NCI-H524 (cell line): ENCODE measurements at regions not wholly inside any gene's neighbourhood (a gene's known extent, or its start where the extent isn't known, plus 50 kb on each side); places are given as distances from the start of the nearest gene placed in this dataset.
"Not testable (repeated sequence)": the region's sequence is repeated elsewhere in the genome, so short reads cannot be mapped to it uniquely, and the experiment has no call there.

ENCODE experiments used
- DNase-seq, 2 experiments: peaks; one replicate each; lab custom pipeline; 2025; lab: John Stamatoyannopoulos, UW

- no peak for DNase-seq
Measured at GRCh38 chr10:9913876-9914514, 1103.7 kb upstream of the CELF2 start.

DNA sequence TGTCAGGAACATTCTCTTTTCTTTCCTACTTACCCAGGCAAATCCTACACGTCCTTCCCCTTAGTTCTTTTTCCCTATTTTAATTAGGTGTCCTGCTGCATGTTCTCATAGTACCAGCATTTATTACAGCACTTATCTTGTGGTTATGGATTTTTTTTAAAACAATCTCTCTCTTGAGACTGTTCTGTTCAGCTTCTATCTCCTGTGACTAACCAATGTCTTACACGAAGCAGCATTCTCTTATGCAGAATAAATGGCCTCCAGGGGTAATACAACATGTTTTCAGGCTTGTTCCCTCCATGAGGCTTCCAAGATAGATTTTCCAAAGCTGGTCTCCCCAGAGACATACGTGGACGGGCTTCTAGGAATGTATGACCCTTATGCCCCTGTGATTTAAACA lies 1096.1 kb upstream of the CELF2 start:
- no peak for DNase-seq

- DNase-seq = no peak
Measured at GRCh38 chr10:9922126-9922870, 1095.4 kb upstream of the CELF2 start.

DNA sequence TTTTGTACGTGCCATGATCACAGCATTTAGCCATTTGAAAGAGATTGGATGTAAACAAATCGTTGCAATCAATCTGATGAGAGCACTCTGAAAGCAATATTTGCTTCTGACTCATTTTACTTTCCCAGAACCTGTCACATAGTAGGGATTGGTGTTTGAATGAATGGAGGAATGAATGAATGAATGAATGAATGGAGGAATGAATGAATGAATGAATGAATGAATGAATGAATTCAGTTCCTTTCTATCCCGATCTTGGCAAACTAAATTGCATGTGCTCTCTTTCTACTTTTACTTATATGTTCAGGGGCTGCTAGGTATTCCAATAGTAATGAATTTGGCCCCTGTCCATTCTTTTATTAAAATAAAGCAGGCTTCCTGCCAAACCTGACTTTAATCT lies 1091.7 kb upstream of the CELF2 start:
- DNase-seq = no peak

DNA sequence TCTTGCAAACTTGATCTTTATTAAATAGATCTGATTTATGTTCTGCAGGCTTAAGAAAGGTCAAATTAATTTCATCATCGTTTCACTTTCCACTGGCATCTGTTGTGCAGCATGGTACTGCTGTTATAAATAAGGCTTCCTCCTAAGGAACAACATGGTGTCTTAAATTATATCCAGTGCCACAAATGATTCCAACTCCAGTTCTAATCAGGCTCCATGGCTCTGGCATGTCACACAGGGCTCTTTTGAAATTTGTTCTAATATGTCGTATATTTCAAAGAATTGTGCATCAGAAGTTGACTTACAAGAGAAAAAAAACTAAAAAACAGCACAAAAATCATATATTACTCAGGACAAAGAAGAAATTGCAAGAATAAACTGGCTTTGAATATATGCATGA lies 1090.8 kb upstream of the CELF2 start:
- DNase-seq = no peak

DNA sequence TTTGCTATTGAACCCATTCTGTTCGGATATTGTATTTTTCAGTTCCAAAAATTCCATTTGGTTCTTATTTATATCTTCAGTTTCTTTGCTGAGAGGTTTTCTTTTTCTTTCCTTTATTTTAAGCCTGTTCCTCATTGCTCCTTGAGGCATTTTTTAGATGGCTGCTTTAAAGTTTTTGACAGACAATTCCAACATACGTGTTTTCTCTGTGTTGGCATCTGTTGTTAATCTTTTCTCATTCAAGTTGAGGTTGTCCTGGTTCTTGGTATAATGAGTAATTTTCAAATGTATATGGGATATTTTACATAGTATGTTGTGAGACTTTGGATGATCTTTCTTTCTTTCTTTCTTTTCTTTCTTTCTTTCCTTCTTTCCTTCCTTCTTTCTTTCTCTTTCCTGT lies 1078.0 kb upstream of the CELF2 start:
- DNase-seq = no peak

DNA sequence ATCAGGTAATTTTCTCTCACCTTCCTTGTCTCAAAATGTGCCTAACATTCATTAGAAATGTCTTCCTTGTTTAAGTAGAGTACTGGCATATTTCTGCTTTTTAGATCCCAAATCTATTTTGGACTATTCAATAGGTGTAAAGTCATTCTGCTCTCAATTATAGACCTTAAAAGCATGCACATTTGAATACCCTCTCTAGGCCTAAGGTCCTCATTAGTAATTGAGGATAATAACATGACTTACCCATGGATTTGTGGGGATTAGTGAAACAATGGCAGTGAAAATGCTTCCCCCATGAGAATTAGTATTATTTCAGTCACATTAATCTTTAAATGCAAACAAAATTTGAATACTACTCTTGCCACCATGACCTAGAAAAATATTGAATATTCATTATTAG lies 1073.0 kb upstream of the CELF2 start:
- no peak for DNase-seq

DNA sequence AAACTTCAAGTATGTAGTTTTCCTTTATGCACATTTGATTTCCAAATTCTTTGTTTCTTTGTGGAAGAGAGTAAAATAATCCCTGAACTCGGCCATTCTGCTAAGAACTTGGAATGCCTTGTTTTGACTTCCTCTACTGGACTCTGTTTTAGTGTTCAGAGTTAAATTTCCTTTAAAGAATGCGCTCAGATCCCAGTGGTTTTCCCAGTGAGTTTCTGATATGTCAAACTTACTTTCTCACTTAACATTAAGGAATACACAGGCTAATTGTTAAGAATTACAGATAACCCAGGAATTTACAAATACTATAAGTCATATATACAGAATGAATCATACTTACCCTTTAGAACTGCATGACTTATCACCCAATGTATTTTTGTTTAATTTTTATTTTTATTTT lies 1067.6 kb upstream of the CELF2 start:
- no peak for DNase-seq

DNA sequence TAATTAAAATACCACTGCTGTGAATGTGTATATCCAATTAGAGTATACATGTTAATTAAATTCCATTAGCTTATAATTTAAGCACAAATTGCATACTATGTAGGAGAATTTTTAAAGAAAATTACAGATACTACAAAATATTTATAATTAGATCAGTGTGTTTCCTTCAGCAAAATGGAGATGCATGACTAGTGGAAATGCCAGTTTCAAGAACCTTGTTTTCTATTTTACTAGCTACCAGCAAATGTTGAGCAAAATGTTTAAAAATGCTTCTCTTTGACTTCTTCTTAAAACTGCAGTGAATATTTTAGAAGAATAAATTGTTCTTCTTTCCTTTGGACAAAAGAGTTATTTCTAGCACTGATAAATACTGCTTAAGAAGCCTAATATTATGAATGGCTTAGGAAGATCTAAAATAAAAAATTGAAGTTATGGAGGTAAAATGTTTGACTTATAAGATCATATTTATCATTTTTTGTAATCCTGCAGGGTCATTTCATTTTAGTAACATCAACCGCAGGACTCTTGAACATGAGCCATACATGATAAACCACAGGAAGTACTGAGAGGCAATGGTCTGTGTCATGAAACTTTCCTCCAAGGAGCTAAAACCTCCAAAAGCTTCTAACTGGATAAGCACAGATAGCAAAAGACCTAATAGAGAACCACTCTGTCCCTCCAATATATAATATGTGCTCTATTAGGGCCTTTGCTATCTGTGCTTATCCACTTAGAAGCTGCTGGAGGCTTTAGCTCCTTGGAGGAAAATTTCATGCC lies 1066.0 kb upstream of the CELF2 start:
- DNase-seq = no peak

DNA sequence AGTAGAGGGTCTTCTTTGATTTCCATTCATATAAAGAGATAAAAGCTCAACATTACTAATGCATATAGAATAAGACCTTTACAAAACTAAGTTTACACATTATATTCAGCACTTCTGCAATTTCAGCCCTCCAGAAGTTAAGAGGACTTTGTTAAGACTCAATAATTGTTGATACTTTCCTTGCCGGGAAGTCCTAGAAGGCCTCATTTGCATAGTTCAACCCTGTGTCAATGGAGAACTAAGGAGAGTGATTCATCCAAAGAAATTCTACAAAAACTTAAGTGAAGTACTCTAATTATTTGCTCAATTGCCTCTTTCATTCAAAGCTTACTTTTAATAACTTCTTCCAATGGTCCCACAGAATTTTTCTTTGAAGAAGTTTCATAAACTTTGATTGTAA lies 1060.3 kb upstream of the CELF2 start:
- no peak for DNase-seq

DNA sequence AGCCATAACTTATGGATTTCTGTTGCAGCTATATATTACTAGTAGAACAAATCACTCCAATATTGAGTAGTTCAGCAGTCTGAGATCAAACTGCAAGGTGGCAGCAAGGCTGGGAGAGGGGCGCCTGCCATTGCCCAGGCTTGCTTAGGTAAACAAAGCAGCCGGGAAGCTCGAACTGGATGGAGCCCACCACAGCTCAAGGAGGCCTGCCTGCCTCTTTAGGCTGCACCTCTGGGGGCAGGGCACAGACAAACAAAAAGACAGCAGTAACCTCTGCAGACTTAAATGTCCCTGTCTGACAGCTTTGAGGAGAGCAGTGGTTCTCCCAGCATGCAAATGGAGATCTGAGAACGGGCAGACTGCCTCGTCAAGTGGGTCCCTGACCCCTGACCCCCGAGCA lies 1059.8 kb upstream of the CELF2 start:
- not testable (repeated sequence) for DNase-seq

DNA sequence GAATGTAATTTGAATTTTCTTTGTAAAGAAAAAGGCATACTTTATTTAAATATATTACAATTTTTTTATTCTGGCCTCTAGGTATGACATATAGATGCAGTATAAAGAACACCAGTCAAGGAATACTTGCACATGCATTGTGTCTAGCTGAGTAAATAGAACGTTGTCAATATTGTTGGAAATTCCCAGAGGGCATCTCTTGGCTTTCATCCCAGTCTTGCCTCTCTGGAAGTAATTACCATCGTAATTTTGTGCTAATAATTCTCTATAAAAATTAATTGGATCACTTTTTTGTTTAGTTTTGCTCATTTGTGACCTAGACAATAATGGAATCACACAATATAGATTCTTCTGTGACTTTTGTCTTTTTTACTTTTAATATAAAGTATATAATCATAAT lies 1052.3 kb upstream of the CELF2 start:
- DNase-seq = no peak

- no peak for DNase-seq
Measured at GRCh38 chr10:9986786-9987185, 1030.9 kb upstream of the CELF2 start.

- no peak for DNase-seq
Measured at GRCh38 chr10:9987197-9987596, 1030.5 kb upstream of the CELF2 start.

DNA sequence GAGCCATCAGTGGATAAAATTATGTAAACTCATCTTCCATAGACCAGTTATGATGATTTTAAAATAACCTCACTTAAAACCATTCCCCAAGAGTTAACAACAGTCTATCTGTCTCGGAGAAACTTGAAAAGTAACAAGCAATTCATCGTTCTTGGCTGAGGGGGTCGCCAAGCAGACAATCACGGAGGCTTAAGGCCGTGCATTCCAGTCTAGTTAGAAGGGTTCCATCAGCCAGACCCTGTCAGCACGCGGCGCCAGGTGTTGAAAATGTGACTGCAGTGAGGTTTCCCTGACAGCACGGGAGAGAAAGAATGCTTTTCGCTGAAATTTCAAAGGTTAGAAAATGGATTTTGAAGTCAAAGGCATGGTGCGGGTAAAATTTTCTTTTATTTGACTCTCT lies 1025.0 kb upstream of the CELF2 start:
- DNase-seq = no peak

DNA sequence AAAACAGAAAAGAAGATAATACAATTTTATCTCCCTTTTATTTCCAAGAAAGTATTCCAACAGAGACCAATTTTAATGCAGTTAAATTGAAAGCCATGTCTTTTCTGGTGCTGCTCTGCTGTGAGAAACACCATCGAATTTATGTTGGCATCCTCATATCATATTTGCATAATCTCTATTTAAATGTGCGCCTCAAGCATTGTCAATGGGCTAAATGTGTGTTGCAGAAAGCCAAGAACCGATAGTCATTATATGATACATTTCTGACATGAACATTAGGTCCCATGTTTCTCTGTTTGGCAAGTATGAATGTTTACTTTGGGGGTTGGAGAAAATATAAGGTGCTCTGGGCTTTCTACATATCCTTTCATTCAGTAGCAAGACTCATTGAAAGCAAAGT lies 1023.5 kb upstream of the CELF2 start:
- DNase-seq = no peak

- no peak for DNase-seq
Measured at GRCh38 chr10:9999627-10000026, 1018.0 kb upstream of the CELF2 start.

DNA sequence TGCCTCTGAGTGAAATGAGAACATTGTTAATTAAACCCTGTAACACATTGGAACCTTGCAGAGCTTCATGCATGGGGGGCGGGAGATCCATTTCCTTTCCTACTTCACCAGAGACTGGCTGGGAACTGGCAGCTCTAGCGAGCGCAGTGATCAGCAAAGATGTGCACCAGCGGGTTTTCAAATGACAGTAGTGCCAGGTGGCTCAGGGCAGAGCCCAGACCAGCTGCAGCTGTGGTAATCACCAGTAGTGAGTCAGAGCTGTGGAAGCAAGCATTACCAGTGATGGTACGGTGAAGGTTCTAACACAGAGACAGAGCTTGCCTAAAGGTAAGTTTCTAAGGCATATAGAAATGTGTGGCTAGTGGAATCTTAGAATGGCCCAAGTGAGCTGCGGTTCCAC lies 1009.7 kb upstream of the CELF2 start:
- peak in 1 of 2 experiments; percentile 19 for DNase-seq

- DNase-seq = no peak
Measured at GRCh38 chr10:10010397-10010796, 1007.3 kb upstream of the CELF2 start.

GRCh38 chr10:10014846-10015245 lies 1002.8 kb upstream of the CELF2 start:
- DNase-seq = no peak

- no peak for DNase-seq
Measured at GRCh38 chr10:10017716-10018115, 1000.0 kb upstream of the CELF2 start.

GRCh38 chr10:10020945-10021344 lies 996.7 kb upstream of the CELF2 start:
- peak; percentile 47 to 77 for DNase-seq

DNA sequence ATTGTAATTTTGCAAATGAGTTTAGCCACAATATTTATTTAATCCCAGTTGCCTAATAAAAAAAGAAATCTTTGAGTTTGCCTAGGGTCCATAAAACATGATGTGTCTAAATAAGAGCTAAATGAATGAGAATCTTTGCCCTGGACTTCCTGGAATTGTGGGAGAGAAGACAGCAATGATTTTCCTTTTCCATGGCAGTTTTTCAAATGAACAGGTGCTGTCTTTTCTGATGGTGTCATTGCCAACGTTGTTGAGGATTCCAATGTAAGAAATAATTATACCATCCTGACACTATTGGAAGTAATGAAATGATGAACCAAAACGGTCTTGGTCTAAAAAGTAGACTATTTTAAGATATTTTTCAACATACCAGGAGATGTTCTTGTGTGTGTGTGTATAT lies 984.7 kb upstream of the CELF2 start:
- DNase-seq = no peak
